HFF-Myc (cell line): ENCODE measurements at regions not wholly inside any gene's neighbourhood (a gene's known extent, or its start where the extent isn't known, plus 50 kb on each side); places are given as distances from the start of the nearest gene placed in this dataset.

Experiments
- DNase-seq: peaks from one replicate; pipeline ENCODE4 v3.0.0-alpha.2; 2011; ENCODE audit warnings: low read depth; ENCODE audit errors: extremely low read depth
- H3K4me3 ChIP-seq: replicated peaks from 2 replicates; pipeline ENCODE4 v1.5.1; 2011; ENCODE audit warnings: low read depth, mild to moderate bottlenecking, control low read depth, low read length
- TF ChIP-seq, protein P1 (sequence below): IDR thresholded peaks from 2 replicates; pipeline ENCODE4 v1.5.1; 2012; ENCODE audit warnings: mild to moderate bottlenecking, low read depth, low read length, control low read depth; ENCODE audit errors: missing control alignments

DNA sequence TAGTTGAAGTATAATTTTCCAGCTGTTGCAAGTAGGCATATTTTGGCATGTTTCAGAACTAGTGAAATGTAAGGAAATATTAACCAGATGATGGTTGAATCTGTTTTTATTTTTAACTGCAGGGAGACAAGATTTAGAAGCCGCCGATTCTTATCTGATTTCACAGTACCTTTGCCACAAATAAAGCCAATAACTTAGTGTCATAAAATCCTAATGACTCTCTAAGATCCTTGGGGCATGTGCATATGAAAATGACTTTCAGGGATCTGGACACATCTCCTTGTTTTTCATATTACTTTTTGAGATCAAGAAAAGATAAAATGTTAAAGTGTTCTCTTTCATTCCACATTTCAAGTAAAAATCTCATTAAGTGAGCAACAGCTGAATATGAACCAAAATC is 125.8 kb upstream of the CNTLN start:
- H3K4me3 ChIP-seq = no peak overlapping the region

DNA sequence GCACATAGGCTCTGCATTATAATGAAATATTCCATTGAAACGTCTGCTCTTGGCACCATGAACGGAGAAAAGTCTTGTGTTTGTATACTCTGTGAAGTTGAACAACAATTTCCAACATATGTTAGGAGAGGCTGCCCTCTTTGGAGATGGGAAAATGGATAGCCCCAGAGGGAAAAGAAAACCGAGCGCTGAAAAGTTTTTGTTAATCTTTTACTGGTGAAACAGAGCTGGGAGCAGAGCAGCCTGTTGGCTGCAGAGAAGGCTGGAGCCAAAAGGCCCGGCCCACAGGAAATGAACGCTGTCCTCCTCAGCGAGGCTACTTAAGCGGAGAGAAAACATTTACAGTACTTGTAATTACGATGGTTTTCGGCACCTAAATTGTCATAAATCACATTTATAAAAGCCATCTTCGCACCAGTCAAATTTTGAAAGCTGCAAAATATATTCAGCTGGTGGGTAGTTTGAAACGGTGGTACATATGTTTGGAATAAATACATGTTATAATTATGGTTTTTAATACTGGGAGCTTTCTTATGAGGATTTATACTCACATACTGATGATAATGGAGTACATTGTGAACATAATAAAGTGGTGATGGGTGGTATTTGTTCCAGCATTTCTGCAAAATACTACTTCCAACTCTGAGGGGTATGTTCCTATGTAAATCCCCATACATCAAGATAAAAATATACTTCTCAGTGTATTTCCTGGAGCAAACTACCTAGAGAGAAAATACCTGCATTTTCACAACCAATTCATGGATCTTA is 129.6 kb upstream of the CNTLN start:
- no peak overlapping the region for H3K4me3 ChIP-seq
- TF ChIP-seq, protein P1, sequence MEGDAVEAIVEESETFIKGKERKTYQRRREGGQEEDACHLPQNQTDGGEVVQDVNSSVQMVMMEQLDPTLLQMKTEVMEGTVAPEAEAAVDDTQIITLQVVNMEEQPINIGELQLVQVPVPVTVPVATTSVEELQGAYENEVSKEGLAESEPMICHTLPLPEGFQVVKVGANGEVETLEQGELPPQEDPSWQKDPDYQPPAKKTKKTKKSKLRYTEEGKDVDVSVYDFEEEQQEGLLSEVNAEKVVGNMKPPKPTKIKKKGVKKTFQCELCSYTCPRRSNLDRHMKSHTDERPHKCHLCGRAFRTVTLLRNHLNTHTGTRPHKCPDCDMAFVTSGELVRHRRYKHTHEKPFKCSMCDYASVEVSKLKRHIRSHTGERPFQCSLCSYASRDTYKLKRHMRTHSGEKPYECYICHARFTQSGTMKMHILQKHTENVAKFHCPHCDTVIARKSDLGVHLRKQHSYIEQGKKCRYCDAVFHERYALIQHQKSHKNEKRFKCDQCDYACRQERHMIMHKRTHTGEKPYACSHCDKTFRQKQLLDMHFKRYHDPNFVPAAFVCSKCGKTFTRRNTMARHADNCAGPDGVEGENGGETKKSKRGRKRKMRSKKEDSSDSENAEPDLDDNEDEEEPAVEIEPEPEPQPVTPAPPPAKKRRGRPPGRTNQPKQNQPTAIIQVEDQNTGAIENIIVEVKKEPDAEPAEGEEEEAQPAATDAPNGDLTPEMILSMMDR = no peak
- peak; percentile 41 for DNase-seq

More for the DNA sequence above, 125.8 kb upstream of the CNTLN start:
- DNase-seq = no peak
- TF ChIP-seq, protein P1 = no peak

DNA sequence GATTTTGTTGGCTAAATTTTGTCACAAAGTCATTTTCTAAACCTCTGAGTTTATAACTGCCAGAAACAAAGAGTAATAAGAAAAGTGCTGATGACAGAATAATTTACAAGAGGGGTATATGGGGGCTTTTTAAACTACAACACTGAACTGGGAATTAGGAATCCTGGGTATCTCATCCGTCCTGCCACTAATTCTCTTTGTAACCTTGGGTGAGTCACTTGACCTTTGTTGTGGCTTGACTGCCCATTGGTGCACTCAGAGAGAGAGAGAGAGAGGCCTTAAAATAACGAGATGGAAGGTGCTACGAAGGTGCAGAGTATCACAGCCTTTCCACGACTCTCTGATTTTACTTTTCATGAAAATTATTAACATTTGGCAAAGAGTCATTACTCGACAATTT is 130.3 kb upstream of the CNTLN start:
- no peak overlapping the region for H3K4me3 ChIP-seq
- DNase-seq = no peak
- TF ChIP-seq, protein P1 = no peak

DNA sequence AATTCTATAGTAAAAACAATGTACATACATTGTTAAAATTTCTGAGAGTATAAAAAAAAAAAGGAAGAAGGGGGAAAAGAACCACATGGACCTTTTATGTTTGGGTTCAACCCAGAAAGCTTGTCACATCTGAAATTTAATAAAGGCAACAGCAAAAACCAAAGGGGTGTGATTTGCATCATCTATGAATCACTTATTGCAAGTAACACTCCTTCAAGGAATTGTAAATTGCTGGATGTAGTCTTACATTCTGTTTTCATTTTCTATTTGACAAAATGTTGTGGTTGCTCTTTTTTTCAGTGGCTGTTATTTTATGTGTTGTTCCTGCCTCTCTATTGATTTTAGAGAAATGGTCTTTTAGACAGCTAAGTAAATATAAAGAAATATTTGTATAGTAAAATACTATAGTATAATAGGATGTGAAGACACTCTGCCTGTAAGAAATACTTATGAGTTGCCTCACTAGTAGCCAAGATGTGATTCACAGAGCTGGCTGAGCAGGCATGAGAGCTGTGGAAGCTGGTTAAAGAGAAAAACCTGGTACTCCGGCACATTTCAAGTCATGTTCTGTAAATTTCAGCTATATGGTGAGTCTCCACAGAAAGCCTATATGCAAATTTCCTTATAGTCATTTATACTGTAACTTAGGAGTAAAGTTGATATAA is 131.1 kb upstream of the CNTLN start:
- DNase-seq = no peak
- H3K4me3 ChIP-seq = no peak overlapping the region

DNA sequence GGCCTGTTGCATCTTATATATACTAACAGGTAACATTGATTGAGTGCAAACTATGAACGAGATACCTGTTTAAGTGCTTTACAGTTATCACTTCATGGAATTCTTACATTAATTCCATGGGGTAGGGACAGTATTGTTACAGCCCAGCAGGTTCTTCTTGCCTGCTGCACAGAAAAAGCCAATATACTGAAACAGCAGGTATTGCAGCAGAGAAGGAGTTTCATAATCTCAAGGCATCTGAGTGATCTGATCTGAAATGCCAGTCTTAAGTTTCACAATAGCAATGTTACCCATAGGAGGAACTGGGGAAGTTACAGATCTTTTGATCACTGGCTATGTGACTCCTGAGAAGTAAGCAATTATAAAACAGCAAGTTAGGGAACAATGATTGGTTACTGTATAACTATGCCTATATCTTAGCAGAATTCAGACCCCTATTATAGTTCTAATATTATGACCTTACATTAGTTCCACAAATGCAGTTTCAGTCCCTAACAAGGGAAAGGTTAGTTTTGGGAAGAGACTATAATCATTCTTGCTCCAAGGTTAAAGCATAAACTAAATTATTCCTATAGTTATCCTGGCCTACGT is 126.5 kb upstream of the BNC2 start:
- H3K4me3 ChIP-seq = no peak overlapping the region
- no peak for DNase-seq

More for the DNA sequence above, 131.1 kb upstream of the CNTLN start:
- TF ChIP-seq, protein P1 = no peak

DNA sequence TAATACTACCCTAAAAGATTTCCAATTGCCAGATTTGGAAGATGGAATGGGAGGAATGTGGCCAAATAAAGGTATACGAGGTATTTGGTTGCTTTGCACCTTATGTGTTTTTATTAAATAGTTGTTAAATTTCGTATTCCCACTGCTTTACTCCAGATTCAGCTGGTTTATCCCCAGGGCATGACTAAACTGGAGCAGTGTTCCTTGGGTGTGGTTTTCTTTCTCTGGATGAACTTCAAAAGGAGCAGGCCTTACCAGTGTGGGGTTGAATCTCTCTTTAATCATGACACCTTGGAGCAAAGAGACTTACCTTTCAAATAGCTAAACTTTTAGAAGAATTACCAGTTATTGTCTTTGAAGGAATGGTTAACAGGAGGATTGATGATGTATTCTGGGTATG is 121.7 kb upstream of the BNC2 start:
- no peak for DNase-seq
- TF ChIP-seq, protein P1 = no peak
- no peak overlapping the region for H3K4me3 ChIP-seq

More for the DNA sequence above, 126.5 kb upstream of the BNC2 start:
- TF ChIP-seq, protein P1 = no peak
